Natural killer cell treated with Interleukin-12 subunit alpha and Interleukin-12 subunit beta and Interleukin-15 and Interleukin-18, amount 100 ng/mL, for 72 hours (primary cell): ENCODE measurements at regions not wholly inside any gene's neighbourhood (a gene's known extent, or its start where the extent isn't known, plus 50 kb on each side); places are given as distances from the start of the nearest gene placed in this dataset.

ENCODE experiments used
- ATAC-seq, 2 donors: fragments of 150-1000 bp; cut with Tn5 transposase in 1 of 2; sonication (Bioruptor Pico), chemical (Tn5 transposase) in 1 of 2; 2 replicates each; pipeline ENCODE4 v1.10.0; 2021
- DNase-seq: peaks from one replicate; pipeline ENCODE4 v3.0.0; 2022; ENCODE audit warnings: low spot score
- H3K27ac Mint-ChIP-seq, 2 donors: 1 replicate in 1 of 2; 2 replicates in 1 of 2; pipeline ENCODE4 v1.8.0; 2022; ENCODE audit warnings: mixed read lengths in 2 of 2, mild to moderate bottlenecking in 1 of 2, moderate library complexity in 1 of 2
- H3K27me3 Mint-ChIP-seq, 2 donors: 1 replicate in 1 of 2; 2 replicates in 1 of 2; pipeline ENCODE4 v1.8.0; 2022; ENCODE audit warnings: mixed read lengths in 2 of 2
- H3K36me3 Mint-ChIP-seq: one replicate; pipeline ENCODE4 v1.8.0; 2022; ENCODE audit warnings: mixed read lengths
- H3K4me1 Mint-ChIP-seq, 2 donors: 1 replicate in 1 of 2; 2 replicates in 1 of 2; pipeline ENCODE4 v1.8.0; 2022; ENCODE audit warnings: low read depth in 2 of 2, mixed read lengths in 2 of 2, mild to moderate bottlenecking in 1 of 2
- H3K4me3 Mint-ChIP-seq: one replicate; pipeline ENCODE4 v1.8.0; 2022; ENCODE audit warnings: mixed read lengths
- H3K9me3 Mint-ChIP-seq: 2 replicates; pipeline ENCODE4 v1.8.0; 2022; ENCODE audit warnings: mixed read lengths

DNA sequence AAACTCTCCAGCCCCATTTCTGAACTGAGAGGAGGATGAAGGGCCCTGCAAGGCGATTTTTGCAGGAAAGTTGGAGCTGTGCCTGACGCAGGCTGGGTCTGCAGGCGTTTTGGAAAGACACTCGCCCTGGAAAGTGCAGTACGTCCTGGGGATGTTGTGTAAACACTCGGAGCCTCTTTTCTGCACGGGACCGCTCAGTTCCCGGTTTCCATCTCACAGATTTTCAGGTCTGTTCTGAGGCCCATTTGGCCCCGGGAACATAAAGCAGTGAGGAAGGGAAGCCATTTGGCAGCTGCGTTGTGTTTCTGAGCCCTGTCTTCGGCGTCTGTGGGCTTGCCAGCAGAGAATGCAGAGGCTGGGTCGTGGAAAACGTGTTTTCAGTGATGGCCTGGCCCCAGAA, 655.0 kb upstream of the MGMT start:
- no peaks in the 10 kb centered on the region for H3K4me1 Mint-ChIP-seq
- H3K9me3 Mint-ChIP-seq, result no peaks in the 10 kb centered on the region
- no peak for DNase-seq
- H3K27me3 Mint-ChIP-seq, result peaks cover 4 to 15% of the 10 kb centered on the region in 2 donors
- no peaks in the 10 kb centered on the region for H3K36me3 Mint-ChIP-seq
- no peak overlapping the region for H3K27ac Mint-ChIP-seq
- no peak for ATAC-seq
- H3K4me3 Mint-ChIP-seq, result no peak overlapping the region

DNA sequence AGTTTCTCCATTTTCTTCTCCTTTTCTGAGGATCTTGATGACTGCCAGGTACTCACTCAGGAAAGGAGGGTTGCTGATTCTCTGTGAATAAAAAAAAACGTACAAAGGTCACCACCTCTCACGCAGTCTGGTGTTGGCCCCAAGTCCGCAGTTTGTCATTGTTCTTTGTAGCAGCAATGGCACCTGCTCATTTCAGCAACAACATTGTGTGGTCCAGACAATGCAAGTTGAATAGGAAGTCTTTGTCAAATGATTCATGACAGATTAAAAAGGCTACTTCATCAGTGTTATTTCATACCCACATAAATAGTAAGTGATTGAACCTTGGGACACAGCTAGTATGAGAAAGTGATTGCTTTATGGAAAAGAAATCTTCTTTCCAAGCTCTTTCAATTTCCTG, 653.5 kb upstream of the MGMT start:
- no peaks in the 10 kb centered on the region for H3K9me3 Mint-ChIP-seq
- H3K36me3 Mint-ChIP-seq, result no peaks in the 10 kb centered on the region
- no peak overlapping the region for H3K27ac Mint-ChIP-seq
- peaks cover 0 to 15% of the 10 kb centered on the region in 2 donors for H3K27me3 Mint-ChIP-seq
- H3K4me3 Mint-ChIP-seq, result no peak overlapping the region
- H3K4me1 Mint-ChIP-seq, result no peaks in the 10 kb centered on the region
- DNase-seq (no peak), ATAC-seq (no peak)

GRCh38 chr10:128814024-128814423, 653.0 kb upstream of the MGMT start:
- Mint-ChIP-seq H3K9me3 (no peaks in the 10 kb centered on the region), H3K36me3 (no peaks in the 10 kb centered on the region)

GRCh38 chr10:128814782-128815181, 652.3 kb upstream of the MGMT start:
- ATAC-seq, result no peak
- H3K9me3 Mint-ChIP-seq, result no peaks in the 10 kb centered on the region

More at GRCh38 chr10:128814024-128814423, 653.0 kb upstream of the MGMT start:
- Mint-ChIP-seq H3K4me1 (no peaks in the 10 kb centered on the region), H3K4me3 (no peak overlapping the region), H3K27ac (no peak overlapping the region), H3K27me3 (peaks cover 0 to 15% of the 10 kb centered on the region in 2 donors)
- ATAC-seq (no peak), DNase-seq (no peak)

GRCh38 chr10:128816726-128817125, 650.3 kb upstream of the MGMT start:
- H3K4me1 Mint-ChIP-seq, result no peaks in the 10 kb centered on the region
- H3K27me3 Mint-ChIP-seq, result peaks cover 0 to 9% of the 10 kb centered on the region in 2 donors
- H3K36me3 Mint-ChIP-seq, result no peaks in the 10 kb centered on the region
- no peaks in the 10 kb centered on the region for H3K9me3 Mint-ChIP-seq
- DNase-seq (no peak), ATAC-seq (no peak)
- no peak overlapping the region for H3K4me3 Mint-ChIP-seq
- H3K27ac Mint-ChIP-seq, result no peak overlapping the region

More at GRCh38 chr10:128814782-128815181, 652.3 kb upstream of the MGMT start:
- H3K27ac Mint-ChIP-seq, result no peak overlapping the region
- peaks cover 0 to 9% of the 10 kb centered on the region in 2 donors for H3K27me3 Mint-ChIP-seq
- H3K4me1 Mint-ChIP-seq, result no peaks in the 10 kb centered on the region
- no peaks in the 10 kb centered on the region for H3K36me3 Mint-ChIP-seq
- no peak overlapping the region for H3K4me3 Mint-ChIP-seq
- no peak for DNase-seq

DNA sequence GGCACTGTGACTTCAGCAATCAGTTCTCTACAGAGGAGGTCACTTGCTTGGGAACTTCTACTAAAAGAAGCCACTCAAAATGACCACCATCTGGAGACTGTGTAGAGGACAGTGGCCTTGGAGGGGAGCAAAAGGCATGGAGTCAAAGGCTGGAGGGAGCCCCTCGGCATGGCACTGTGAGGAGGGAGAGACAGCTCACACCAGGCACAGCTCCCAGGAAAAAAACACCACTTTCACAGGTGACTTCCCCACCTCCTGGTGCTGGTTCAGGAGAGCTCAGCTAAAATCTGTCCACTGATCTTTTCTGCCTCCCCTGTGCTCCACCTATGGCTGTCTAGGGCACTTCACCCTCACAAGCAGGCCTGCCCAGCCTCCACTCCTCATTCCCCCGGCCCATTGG, 649.4 kb upstream of the MGMT start:
- Mint-ChIP-seq H3K36me3 (no peaks in the 10 kb centered on the region), H3K27me3 (peaks cover 0 to 9% of the 10 kb centered on the region in 2 donors), H3K4me3 (no peak overlapping the region), H3K4me1 (no peaks in the 10 kb centered on the region), H3K9me3 (no peaks in the 10 kb centered on the region), H3K27ac (no peak overlapping the region)
- ATAC-seq (peak in 1 of 2 donors; percentile 20), DNase-seq (no peak)

GRCh38 chr10:128820663-128821062, 646.4 kb upstream of the MGMT start:
- peaks cover 4 to 14% of the 10 kb centered on the region in 2 donors for H3K27me3 Mint-ChIP-seq
- H3K27ac Mint-ChIP-seq, result no peak overlapping the region
- ATAC-seq (peak in 1 of 2 donors; percentile 8), DNase-seq (no peak)
- H3K36me3 Mint-ChIP-seq, result no peaks in the 10 kb centered on the region
- no peak overlapping the region for H3K4me3 Mint-ChIP-seq
- no peaks in the 10 kb centered on the region for H3K9me3 Mint-ChIP-seq
- H3K4me1 Mint-ChIP-seq, result no peaks in the 10 kb centered on the region

GRCh38 chr10:128823201-128823600, 643.8 kb upstream of the MGMT start:
- H3K27ac Mint-ChIP-seq, result no peak overlapping the region

GRCh38 chr10:128825626-128826025, 641.4 kb upstream of the MGMT start:
- ATAC-seq (no peak), DNase-seq (no peak)
- Mint-ChIP-seq H3K4me3 (no peak overlapping the region), H3K9me3 (no peaks in the 10 kb centered on the region), H3K27ac (no peak overlapping the region), H3K27me3 (peaks cover 8% of the 10 kb centered on the region in 2 donors), H3K4me1 (no peaks in the 10 kb centered on the region), H3K36me3 (no peaks in the 10 kb centered on the region)

More at GRCh38 chr10:128823201-128823600, 643.8 kb upstream of the MGMT start:
- DNase-seq (no peak), ATAC-seq (no peak)
- Mint-ChIP-seq H3K27me3 (peaks cover 8% of the 10 kb centered on the region in 2 donors), H3K4me3 (no peak overlapping the region), H3K4me1 (no peaks in the 10 kb centered on the region), H3K36me3 (no peaks in the 10 kb centered on the region), H3K9me3 (no peaks in the 10 kb centered on the region)

DNA sequence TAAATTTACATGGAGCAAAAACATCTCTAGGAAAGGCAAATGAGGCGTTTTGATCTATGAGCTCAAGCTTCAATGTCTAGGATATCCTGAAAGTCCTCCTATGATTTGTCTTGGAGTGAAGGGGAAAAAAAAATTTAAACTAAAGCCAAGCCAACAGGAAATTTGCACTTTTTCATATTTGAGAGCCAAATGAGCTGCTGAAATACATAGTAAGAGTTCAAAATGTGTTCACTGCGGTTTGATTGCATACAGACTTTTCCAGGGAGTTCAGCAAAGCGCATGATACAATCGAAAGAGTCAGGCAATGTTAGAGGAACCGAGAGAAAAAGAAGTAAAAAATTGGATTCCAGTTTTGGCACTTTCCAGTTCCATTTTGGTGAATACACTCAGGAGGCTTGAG, 633.4 kb upstream of the MGMT start:
- Mint-ChIP-seq H3K36me3 (no peaks in the 10 kb centered on the region), H3K4me3 (no peak overlapping the region)
- no peak for ATAC-seq

GRCh38 chr10:128835361-128835760, 631.7 kb upstream of the MGMT start:
- DNase-seq (no peak), ATAC-seq (no peak)
- H3K4me3 Mint-ChIP-seq, result no peak overlapping the region
- no peaks in the 10 kb centered on the region for H3K27me3 Mint-ChIP-seq
- no peaks in the 10 kb centered on the region for H3K4me1 Mint-ChIP-seq
- no peak overlapping the region for H3K27ac Mint-ChIP-seq
- no peaks in the 10 kb centered on the region for H3K36me3 Mint-ChIP-seq
- H3K9me3 Mint-ChIP-seq, result no peaks in the 10 kb centered on the region

More for the DNA sequence above, 633.4 kb upstream of the MGMT start:
- no peaks in the 10 kb centered on the region for H3K27me3 Mint-ChIP-seq
- H3K4me1 Mint-ChIP-seq, result no peaks in the 10 kb centered on the region
- no peaks in the 10 kb centered on the region for H3K9me3 Mint-ChIP-seq
- no peak overlapping the region for H3K27ac Mint-ChIP-seq
- DNase-seq, result no peak

GRCh38 chr10:128837478-128837877, 629.6 kb upstream of the MGMT start:
- ATAC-seq, result no peak
- DNase-seq, result no peak

GRCh38 chr10:128839134-128839533, 627.9 kb upstream of the MGMT start:
- Mint-ChIP-seq H3K27me3 (peaks cover 11 to 16% of the 10 kb centered on the region in 2 donors), H3K4me1 (no peaks in the 10 kb centered on the region), H3K36me3 (no peaks in the 10 kb centered on the region), H3K4me3 (no peak overlapping the region), H3K27ac (no peak overlapping the region), H3K9me3 (no peaks in the 10 kb centered on the region)
- DNase-seq, result no peak
- no peak for ATAC-seq

More at GRCh38 chr10:128837478-128837877, 629.6 kb upstream of the MGMT start:
- Mint-ChIP-seq H3K27ac (no peak overlapping the region), H3K4me3 (no peak overlapping the region), H3K36me3 (no peaks in the 10 kb centered on the region), H3K9me3 (no peaks in the 10 kb centered on the region), H3K27me3 (peaks cover 9 to 12% of the 10 kb centered on the region in 2 donors), H3K4me1 (no peaks in the 10 kb centered on the region)

- Mint-ChIP-seq H3K9me3 (no peaks in the 10 kb centered on the region), H3K4me1 (no peaks in the 10 kb centered on the region), H3K27me3 (peaks cover 11 to 16% of the 10 kb centered on the region in 2 donors), H3K4me3 (no peak overlapping the region), H3K36me3 (no peaks in the 10 kb centered on the region), H3K27ac (no peak overlapping the region)
- no peak for DNase-seq
- no peak for ATAC-seq
Measured at GRCh38 chr10:128839701-128840100, 627.3 kb upstream of the MGMT start.

DNA sequence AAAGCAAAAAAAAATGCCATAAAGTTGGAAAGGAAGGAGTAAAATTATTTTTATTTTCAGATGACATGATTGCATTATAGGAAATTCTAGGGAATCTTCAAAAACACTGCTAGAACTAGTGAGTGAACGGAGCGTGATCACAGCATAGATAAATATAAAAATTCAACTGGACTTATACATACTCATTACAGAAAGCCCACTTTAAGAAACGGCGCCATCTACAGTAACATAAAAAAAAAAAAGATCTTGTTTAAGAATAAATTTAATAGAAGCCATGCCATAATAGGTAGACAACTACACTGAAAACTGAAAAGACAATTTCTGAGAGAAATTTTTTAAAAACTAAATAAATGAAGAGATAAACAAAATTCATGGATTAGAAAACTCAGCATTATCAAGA, 623.1 kb upstream of the MGMT start:
- ATAC-seq (no peak), DNase-seq (no peak)
- Mint-ChIP-seq H3K27ac (no peak overlapping the region), H3K27me3 (peaks cover 16 to 18% of the 10 kb centered on the region in 2 donors), H3K36me3 (no peaks in the 10 kb centered on the region), H3K4me3 (no peak overlapping the region), H3K4me1 (no peaks in the 10 kb centered on the region), H3K9me3 (no peaks in the 10 kb centered on the region)
